ENCODE measurements at regions not wholly inside any gene's neighbourhood (a gene's known extent, or its start where the extent isn't known, plus 50 kb on each side); places are given as distances from the start of the nearest gene placed in this dataset.

GRCh38 chr6:168227840-168228239, 91.7 kb downstream of the DACT2 start:
- no peak for TF ChIP-seq PKNOX1 (IDR thresholded peaks at IDR 0.05)
- no peak for TF ChIP-seq NFRKB (IDR thresholded peaks at IDR 0.05)
- TF ChIP-seq ELF4 (IDR thresholded peaks at IDR 0.05), result no peak
- no peak for TF ChIP-seq FOXA1 (IDR thresholded peaks at IDR 0.05)
- no peak for TF ChIP-seq SP1 (IDR thresholded peaks at IDR 0.05)
- no peak for TF ChIP-seq TARDBP (IDR thresholded peaks at IDR 0.05)
- no peak for TF ChIP-seq SUZ12 (IDR thresholded peaks at IDR 0.05)
- TF ChIP-seq ZNF384 (IDR thresholded peaks at IDR 0.05), result no peak
- no peak for TF ChIP-seq ARNT (IDR thresholded peaks at IDR 0.05)
- no peak for TF ChIP-seq FOXM1 (IDR thresholded peaks at IDR 0.05; ENCODE audit: borderline replicate concordance)
- TF ChIP-seq L3MBTL2 (conservative IDR thresholded peaks at IDR 0.05), result no peak
- TF ChIP-seq BHLHE40 (IDR thresholded peaks at IDR 0.05; ENCODE audit: borderline replicate concordance), result no peak
- no peak for TF ChIP-seq CTBP1 (IDR thresholded peaks at IDR 0.05; ENCODE audit: borderline replicate concordance)
- no peak for TF ChIP-seq FOXK2 (IDR thresholded peaks at IDR 0.05)
